HG02610 (cell line): ENCODE measurements at regions not wholly inside any gene's neighbourhood (a gene's known extent, or its start where the extent isn't known, plus 50 kb on each side); places are given as distances from the start of the nearest gene placed in this dataset.
"Not testable (repeated sequence)": the region's sequence is repeated elsewhere in the genome, so short reads cannot be mapped to it uniquely, and the experiment has no call there.

Source experiments
- ATAC-seq: cut with Tn5 transposase; IDR thresholded peaks from one replicate; pipeline ENCODE4 v1.9.1; 2021; ENCODE audit warnings: mild to moderate bottlenecking, moderate library complexity; ENCODE audit not compliant: unreplicated experiment

DNA sequence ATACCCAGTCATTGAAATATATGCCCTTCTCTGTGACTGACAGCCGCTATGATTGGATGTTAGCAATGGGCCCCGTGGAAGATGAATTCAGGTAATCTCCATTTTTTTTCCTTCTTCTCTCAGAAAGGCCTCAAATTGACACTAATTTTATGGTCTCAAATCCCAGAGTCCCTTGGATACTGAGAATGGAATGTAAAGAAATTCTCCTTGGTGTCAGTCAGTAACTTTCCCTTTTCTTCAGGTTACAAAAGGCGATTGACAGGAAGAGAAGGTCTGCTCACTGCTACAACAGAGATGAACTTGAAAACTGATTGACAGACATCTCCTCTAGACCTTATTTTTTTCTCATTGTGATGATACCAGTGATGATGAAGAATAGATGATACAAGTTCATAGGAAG is 748.3 kb downstream of the MAT2B start:
- ATAC-seq, result no peak

DNA sequence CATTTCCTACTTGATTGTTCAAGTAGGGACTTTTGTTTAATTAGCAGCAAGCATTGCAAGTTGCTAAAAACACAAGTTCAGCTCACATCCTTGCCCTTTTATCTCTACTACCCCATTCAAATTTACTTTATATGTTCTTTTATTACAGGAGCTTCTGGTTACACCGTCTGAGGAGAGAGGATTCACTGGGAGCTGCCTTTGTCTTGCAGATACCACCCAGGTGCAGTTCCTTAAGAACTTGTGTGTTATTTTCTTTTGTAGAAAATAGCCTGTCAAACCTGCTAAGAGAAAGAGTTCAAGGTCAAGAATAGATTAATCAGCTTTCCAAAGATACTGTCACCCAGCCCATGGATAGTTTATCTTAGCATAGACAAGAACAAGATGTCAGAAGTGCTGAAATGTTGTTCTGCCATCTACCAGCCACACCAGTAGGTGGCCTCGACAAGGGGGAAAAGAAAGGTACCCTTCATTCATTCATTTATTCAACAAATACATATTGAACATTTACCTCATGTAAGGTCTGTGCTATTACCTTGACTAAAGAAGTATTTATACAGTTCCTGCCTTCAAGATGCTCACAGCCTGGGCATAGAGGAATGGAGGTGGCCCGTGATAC is 750.3 kb downstream of the MAT2B start:
- ATAC-seq, result no peak

DNA sequence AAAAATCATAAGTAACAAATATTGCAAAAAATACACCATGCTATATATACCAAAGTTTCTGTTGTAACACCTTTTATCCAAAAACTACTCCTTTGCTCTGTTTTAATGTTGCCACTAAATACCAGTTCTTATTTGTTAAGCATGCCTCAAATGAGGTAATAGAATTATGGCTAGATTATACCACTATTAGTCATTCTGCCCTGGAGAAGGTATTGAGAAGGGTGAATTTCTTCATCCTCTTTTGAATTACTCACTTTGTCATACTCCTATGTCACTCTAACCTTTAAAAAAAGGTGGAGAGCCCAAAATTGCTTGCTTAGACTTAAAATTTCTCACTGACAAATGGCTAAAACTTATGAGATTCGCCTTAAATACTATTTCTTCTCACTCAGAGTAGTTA is 750.9 kb downstream of the MAT2B start:
- ATAC-seq, result no peak

DNA sequence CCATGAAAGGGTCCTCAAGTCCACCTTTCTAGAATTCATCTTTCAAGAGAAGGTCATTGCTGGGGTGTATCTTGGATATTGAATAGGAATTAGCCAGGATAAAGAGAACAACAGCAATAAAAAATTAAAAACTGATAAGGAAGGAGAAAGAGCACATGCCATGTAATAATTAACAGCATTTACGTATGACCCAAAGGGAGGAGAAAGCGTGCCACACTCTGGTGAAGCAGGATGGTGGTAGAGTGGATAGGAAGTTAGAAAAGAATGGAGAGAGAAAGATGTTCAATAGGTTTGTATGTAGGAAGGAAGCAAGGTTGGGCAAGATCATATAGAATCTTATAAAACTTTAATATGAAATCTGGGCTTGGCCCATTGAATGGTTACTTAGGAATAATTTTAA is 751.5 kb downstream of the MAT2B start:
- no peak for ATAC-seq

DNA sequence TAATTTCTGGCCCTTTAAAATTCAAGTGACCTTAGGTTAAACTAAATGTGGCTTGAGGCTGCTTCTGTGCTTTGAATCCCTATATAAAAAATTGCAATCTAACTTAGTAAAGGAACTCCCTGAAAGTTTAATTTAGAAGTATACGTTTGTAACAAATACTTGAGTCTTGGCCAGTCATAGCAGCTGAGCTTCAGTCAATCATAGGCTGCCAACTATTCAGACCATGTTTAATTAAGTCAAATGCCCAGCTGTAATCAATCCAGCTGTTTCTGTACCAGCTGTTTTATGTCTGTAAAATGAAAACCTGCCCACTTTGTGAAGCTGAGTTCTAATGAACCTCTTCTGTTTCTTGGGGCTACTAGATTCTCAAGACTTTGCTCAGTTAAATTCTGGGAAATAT is 760.1 kb downstream of the MAT2B start:
- ATAC-seq, result no peak

DNA sequence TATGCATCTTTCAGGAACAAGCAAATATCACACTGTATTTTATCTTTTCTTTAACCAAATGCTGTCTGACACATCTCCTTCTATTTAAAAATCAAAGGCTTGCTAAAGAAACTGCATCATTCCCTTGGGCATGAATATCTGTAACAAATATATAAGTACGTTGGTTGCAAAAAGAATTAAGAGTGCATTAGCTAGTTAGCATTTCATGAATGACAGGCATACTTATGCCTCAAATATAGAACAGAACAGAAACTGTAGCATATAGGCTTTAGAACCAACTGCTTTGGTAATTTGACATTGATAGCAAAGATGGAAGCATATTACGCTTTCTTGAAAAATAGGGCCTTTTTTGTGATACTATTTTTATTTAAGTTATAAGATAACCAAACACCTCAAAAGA is 761.2 kb downstream of the MAT2B start:
- no peak for ATAC-seq

DNA sequence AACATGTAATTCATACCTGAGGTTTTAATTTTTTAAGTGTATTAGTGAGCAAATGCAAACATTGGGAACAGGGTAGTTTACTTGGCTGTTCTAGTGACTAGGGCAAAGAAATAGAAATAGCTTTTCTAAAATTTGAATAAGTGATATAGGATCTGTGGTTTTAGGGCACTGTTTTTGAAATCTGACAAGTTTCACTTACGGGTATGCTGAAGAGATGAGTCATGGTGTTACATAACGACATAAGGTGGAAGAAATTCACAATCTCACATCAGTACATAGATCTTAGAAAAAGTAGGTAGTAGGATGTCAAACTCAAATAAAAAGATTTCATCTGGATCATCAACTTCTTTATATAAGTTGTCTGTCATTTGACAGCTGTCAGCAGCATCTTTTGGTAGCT is 772.3 kb downstream of the MAT2B start:
- no peak for ATAC-seq

DNA sequence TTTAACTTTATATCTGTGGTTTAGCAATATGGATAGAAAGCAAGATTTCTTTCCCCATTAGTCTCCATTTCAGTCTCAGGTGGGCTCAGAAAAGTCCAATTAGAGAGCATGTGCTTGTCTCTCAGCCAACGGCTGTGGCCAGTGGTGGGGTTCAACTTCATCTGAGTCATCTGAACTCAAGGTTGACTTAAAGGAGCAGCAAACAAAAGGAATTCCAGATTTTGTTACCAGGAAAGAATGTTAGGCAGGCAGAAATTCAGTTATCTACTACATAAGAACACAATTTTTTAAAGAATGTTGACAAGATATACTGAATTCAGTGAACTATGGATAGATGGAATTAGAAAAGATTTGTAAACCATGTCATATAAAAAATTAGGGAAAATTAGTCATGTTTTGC is 784.1 kb downstream of the MAT2B start:
- ATAC-seq, result no peak

DNA sequence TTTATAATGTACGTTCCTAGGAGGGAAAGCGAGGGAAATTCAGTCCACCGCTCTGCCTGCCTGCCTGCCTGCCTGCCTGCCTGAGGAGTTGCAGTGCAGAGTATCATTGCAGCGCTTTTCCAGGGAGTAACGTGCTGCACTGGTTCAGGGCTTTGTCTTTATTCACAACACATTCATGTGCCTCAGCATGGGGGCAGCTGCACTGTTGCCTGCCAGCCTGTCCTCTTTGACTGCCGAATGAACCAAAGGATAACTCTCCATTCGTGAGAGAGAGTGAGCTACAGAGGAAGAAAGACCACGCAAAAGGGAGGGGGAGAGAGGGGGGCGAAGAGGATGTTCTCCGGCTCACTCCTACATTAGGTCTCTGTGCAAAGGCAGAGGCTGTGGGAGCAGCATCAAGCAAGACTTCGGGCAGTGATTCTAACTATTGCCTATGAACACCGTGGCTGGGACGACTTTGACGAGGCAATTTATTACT is 791.2 kb downstream of the MAT2B start:
- ATAC-seq, result no peak

DNA sequence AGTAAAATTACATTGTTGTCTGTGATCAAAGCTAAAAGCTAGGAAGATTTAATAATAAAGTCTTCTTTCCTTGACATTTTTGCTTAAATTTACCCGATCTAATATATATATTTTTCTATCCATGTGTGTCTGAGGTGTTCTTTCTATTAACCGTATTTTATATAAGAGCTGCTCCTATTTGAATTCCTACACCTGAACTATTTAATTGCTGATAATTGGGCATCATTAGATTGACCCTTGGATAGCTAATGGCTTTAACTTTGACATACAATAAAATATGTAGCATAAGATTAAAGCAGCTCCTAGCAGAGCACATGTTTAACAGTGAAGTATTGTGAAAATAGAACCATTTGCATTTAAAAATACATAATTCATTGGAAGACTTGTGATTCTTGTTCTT is 792.7 kb downstream of the MAT2B start:
- no peak for ATAC-seq

DNA sequence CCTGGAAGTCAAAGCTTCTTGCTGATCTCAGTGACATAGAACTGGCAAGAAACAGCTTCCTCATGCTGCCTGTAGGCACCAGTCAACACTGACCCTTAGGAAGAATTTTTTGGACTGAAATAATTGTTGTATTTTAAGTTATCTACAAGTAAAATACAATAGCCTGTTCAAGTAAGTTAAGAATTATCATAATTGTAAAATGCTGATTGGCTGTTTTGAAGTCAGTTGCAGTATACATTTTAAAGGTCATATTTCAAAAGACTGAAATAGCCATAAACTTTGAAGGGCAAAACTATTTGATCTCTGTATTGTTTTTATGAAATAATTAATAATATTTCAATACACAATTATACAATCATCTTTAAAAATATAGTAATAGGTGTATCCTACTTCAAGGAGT is 794.9 kb downstream of the MAT2B start:
- ATAC-seq, result no peak

DNA sequence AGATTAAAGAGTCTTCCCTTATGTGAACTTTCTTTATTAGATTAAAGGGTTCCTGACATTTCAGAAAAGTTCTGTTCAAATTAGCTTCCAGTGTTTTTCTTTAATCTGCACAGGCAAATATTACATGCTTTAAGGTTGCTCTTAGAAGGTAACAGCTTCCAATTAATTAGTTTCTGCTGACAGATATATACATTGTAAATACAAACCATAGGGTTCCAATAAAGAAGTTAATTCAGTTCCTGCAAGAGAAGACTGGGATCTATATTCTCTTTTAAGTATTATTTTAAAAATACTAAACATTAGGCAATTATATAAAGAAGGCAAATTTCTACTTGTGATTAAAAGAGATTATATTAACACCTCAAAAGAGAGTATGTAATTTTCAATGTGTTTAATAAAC is 795.7 kb downstream of the MAT2B start:
- no peak for ATAC-seq

DNA sequence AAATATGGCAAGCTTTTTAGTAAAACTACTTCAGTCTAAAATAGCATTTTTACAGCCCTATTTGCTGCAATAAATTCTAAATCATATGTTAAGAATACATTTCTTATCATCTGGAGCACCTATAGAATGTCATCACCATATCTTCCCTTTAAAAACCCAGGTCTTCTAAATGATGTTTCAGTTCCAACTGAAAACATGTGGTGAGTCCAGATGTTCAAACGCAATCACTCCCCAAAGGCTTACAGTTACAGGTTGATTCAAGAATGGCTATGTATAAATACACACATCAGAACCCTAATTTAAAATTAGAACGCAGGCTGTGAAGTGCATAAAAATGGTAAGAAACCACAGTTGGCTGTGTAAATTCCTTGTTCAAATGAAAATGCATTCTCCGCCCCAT is 796.3 kb downstream of the MAT2B start:
- no peak for ATAC-seq

DNA sequence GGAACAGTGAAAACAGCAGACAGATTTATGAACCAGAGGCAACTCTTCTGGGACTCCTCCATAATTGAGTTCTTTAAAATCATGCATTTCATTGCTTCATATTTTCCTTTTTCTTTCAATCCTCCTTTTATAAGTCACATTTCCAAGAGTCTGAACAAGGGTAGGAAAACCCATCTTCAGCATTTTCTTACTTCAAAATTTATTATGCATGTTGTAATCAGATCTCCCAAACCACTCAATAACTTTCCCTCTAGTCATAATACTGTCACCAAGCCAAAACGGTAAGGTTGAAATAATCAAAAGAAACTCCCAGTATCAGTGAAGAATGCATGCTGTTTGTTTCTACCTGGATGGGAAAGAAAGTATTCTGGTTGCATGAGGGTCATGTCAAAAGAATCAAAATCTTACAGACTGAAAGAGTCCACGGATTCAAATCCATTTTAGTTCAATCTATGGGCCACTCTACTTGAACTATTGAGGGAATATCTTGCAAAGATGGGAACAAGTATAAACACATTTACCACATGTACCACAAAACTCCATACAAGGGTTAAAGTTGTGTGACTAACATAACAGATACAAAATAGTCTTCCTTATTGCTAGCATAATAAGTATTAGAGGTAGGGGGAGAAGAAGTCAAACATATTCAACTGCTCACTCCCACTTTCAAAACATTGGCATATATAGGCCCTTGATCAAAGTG is 797.3 kb downstream of the MAT2B start:
- ATAC-seq, result no peak

DNA sequence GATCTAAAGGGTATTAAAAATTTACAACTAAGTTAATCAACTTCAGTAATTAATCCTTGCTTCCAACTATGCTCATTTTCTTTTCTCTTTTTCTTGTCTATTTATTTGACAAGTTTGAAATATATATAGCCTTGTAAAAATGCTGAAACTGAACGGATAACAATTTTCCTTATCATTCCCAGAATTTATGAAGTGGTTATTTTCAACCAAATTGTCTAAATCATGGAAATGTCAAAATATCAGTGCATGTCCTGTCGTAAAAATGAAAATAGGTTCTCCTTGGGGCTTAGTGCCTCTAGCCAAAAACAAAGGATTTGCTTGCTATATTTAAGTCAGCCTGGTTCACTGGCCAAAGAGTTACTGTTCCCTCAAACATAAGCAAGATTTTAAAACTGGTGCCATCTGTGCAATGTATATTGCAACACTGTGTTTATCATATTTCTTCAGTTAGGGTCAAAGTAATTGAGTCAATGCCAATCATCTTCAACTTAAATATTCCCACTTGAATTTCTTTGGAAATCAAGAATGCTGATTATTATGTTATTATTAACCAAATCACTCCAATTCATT is 798.3 kb downstream of the MAT2B start:
- no peak for ATAC-seq

DNA sequence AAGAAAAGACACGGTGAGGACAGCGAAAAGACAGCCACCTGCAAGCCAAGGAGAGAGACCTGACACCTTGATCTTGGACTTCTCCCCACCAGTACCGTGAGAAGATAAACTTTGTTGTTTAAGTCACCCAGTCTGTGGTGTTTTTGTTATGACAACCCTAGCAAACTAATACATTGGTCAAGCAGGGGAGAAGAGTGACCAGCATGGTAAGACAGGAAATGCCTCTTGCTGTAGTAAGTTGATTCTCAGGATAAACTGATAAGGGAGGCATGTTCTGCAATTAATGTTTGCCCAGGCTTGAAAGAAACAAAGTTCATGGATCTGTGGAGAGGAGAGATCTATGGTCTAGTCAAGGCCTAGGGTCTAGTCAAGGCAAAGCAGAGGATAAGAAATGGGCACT is 801.2 kb downstream of the MAT2B start:
- no peak for ATAC-seq

DNA sequence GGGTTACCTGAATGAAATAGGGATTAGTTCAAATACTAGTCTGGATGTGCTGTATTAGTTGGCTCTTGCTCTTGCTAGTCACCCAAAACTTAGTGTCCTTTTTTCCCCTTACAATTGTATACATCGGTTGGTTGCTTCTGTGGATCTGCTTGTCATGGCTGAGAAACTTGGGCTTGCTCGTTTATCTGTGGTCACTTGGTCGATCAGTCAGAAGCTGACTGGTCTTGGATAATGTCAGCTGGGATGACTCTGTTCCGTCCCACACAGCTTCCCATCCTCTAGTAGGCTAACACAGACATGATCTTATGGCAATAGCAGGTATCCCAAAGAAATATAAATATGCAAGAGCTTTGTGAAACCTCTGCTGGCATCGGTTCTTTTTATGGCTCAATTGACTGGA is 807.4 kb downstream of the MAT2B start:
- ATAC-seq, result no peak

DNA sequence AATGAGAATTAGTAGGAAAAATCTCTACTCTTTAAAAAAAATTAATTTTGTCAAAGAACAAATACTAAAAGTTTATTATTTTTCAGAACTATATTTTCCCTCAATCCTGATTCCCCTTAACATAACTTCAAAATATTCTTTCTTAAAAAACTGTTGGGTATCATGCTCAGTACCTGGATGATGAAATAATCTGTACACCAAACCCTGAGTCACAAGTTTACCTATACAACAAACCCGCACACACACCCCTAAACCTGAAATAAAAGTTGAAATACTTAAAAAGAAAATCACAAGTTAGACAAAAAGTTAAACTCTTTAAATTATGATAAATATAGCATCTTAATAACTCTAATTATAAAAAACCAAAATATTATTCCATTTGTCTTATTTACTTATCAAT is 812.3 kb downstream of the MAT2B start:
- no peak for ATAC-seq

DNA sequence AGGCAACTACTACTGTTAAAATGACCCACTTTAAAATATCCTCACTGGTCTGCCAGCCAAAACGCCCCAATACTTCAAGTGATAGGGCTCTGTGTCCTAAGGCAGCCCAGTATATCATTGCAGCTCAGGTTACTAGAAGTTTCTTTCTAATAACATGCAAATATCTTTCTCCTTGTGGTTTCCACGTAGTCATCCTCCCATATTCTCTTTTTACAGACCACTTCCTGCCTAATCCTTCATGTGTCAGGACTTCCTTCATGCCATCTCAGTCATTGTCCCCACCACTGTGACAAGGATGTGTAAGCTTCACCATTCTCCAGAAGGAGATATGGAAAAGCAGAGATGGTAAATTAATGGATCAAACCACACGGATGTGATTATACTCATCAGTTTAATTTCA is 813.7 kb downstream of the MAT2B start:
- no peak for ATAC-seq

DNA sequence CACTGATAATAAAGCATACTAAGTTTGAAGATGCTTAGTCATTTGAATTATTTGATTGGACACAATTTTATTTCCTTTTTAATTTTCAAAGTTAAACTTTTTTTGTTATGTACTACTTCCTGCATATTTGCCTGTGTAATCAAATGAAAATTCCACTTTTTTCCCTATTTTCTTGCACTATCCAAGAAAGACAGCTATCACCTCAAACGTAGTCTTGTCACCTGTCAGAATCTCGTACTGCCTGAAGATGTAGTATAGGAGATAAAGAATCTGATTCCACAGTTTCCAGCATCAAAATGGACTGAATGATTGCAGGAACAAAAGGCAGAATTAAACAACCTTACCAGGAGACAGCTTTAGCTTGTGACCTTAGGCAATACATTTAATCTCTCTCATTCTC is 818.8 kb downstream of the MAT2B start:
- no peak for ATAC-seq

DNA sequence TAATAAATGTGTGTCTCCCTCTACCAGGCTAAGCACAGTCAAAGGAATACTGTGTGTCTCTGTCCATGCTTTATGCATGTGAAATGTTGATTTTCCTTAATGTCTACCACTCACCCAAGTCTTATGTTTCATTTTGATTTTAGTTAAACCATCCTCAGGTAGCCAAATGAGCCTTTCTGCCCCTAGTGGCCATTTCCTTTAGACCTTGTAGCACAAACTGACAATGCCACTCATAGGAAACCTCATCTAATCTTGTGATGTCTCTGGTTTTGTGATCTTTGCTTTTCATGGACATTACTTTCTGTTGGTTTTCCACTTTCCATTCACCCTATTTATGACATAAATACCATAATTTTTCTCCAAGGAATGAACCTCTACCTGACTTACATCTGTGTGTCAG is 820.8 kb downstream of the MAT2B start:
- ATAC-seq, result no peak

DNA sequence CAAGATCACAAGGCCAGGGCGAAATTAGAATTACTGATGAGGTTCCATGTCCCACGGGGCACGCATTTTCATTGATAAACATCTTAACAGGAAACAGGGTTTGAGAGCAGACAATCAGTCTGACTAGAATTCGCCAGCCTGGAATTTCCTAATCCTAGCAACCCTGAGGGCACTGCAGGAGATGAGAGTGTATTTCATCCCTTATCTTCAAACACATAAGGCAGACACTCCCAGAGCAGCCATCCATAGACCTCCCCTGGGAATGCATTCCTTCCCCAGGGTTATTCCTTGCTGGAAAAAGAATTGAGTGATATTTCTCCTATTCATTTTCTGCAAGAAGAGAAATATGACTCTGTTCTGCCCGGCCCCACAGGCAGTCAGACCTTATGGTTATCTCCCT is 821.7 kb downstream of the MAT2B start:
- ATAC-seq, result not testable (repeated sequence)
